ENCODE measurements at regions not wholly inside any gene's neighbourhood (a gene's known extent, or its start where the extent isn't known, plus 50 kb on each side); places are given as distances from the start of the nearest gene placed in this dataset.

GRCh38 chr14:41096131-41096530 lies 510.5 kb upstream of the LRFN5 start:
- ChIA-PET CTCF (no interaction called here), POLR2A (no interaction called here)
- no peak for DNase-seq (ENCODE audit: extremely low spot score)
- TF ChIP-seq CTCF (IDR thresholded peaks at IDR 0.05; ENCODE audit: control extremely low read depth, extremely low read depth, low read depth, missing control alignments), result no peak

- no peak for TF ChIP-seq CTCF (IDR thresholded peaks at IDR 0.05; ENCODE audit: control extremely low read depth, extremely low read depth, low read depth, missing control alignments)
- CTCF ChIA-PET, result no interaction called here
- no peak for DNase-seq (ENCODE audit: extremely low spot score)
- POLR2A ChIA-PET, result no interaction called here
Measured at GRCh38 chr14:41087056-41087455, 519.6 kb upstream of the LRFN5 start.

GRCh38 chr14:41073544-41073943 lies 533.1 kb upstream of the LRFN5 start:
- ChIA-PET CTCF (no interaction called here), POLR2A (no interaction called here)
- no peak for TF ChIP-seq CTCF (IDR thresholded peaks at IDR 0.05; ENCODE audit: control extremely low read depth, extremely low read depth, low read depth, missing control alignments)

GRCh38 chr14:41072776-41073175 lies 533.9 kb upstream of the LRFN5 start:
- DNase-seq (ENCODE audit: extremely low spot score), result no peak
- TF ChIP-seq CTCF (IDR thresholded peaks at IDR 0.05; ENCODE audit: control extremely low read depth, extremely low read depth, low read depth, missing control alignments), result no peak
- ChIA-PET POLR2A (no interaction called here), CTCF (interaction anchor here (0.8 kb wide), 1 partner anchor 9 kb away, joined by 3 read pairs; no protein-coding TSS in a partner anchor)

More at GRCh38 chr14:41073544-41073943, 533.1 kb upstream of the LRFN5 start:
- no peak for DNase-seq (ENCODE audit: extremely low spot score)

GRCh38 chr14:41071351-41071750 lies 535.3 kb upstream of the LRFN5 start:
- POLR2A ChIA-PET, result no interaction called here

GRCh38 chr14:41062826-41063225 lies 543.9 kb upstream of the LRFN5 start:
- POLR2A ChIA-PET, result no interaction called here
- DNase-seq (ENCODE audit: extremely low spot score), result no peak
- TF ChIP-seq CTCF (IDR thresholded peaks at IDR 0.05; ENCODE audit: control extremely low read depth, extremely low read depth, low read depth, missing control alignments), result no peak
- CTCF ChIA-PET, result interaction anchor here (1.1 kb wide), 1 partner anchor 9 kb away, joined by 3 read pairs; no protein-coding TSS in a partner anchor

More at GRCh38 chr14:41071351-41071750, 535.3 kb upstream of the LRFN5 start:
- CTCF ChIA-PET, result no interaction called here
- TF ChIP-seq CTCF (IDR thresholded peaks at IDR 0.05; ENCODE audit: control extremely low read depth, extremely low read depth, low read depth, missing control alignments), result no peak
- no peak for DNase-seq (ENCODE audit: extremely low spot score)

- no peak for TF ChIP-seq CTCF (IDR thresholded peaks at IDR 0.05; ENCODE audit: control extremely low read depth, extremely low read depth, low read depth, missing control alignments)
- no peak for DNase-seq (ENCODE audit: extremely low spot score)
- CTCF ChIA-PET, result no interaction called here
- POLR2A ChIA-PET, result no interaction called here
Measured at GRCh38 chr14:41055589-41055988, 551.1 kb upstream of the LRFN5 start.
